ENCODE measurements at regions not wholly inside any gene's neighbourhood (a gene's known extent, or its start where the extent isn't known, plus 50 kb on each side); places are given as distances from the start of the nearest gene placed in this dataset.

- TF ChIP-seq SUZ12 (IDR thresholded peaks at IDR 0.05; ENCODE audit: extremely low read depth, insufficient read depth, insufficient read length) (no peak), YY1 (IDR thresholded peaks at IDR 0.05; ENCODE audit: insufficient read depth, insufficient read length) (no peak), ZNF274 (IDR thresholded peaks at IDR 0.05; ENCODE audit: low read depth, low read length) (no peak)
These were observed 1155.2 kb downstream of the TMEM121 start for GRCh38 chr14:106681568-106681967.

Data from NT2/D1 (cell line).